Brain pericyte (primary cell): ENCODE measurements at regions not wholly inside any gene's neighbourhood (a gene's known extent, or its start where the extent isn't known, plus 50 kb on each side); places are given as distances from the start of the nearest gene placed in this dataset.
"Not testable (repeated sequence)": the region's sequence is repeated elsewhere in the genome, so short reads cannot be mapped to it uniquely, and the experiment has no call there.

Source experiments
- DNase-seq: peaks from one replicate; pipeline ENCODE4 v3.0.0-alpha.2; 2012; ENCODE audit warnings: low read depth, low spot score

GRCh38 chr6:140777780-140778179, 1354.9 kb upstream of the GJE1 start:
- no peak for DNase-seq

GRCh38 chr6:140775061-140775460, 1357.7 kb upstream of the GJE1 start:
- DNase-seq: no peak

GRCh38 chr6:140774080-140774505, 1358.6 kb upstream of the GJE1 start:
- DNase-seq: peak; percentile 27

GRCh38 chr6:140773276-140773675, 1359.4 kb upstream of the GJE1 start:
- DNase-seq: no peak

- DNase-seq: no peak
Measured at GRCh38 chr6:140772576-140772975, 1360.1 kb upstream of the GJE1 start.

- no peak for DNase-seq
Measured at GRCh38 chr6:140768133-140768532, 1364.6 kb upstream of the GJE1 start.

DNA sequence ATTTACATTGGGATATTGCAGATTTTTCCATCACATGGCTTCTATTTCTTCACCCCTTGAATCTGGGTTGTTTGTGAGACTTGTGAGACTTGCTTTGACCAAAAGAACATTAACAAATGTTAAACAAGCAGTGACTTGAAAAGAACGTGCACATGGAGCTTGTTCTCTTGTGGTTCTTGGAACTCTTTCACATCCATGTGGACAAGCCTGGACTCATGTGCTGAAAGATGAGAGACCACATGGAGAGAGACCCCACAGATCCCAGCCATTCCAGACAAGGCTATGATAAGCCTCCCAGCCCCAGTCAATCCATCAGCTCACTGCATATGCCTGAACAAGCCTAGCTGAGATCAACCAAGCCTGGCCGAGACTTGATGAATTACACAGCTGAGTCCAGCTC, 1365.7 kb upstream of the GJE1 start:
- DNase-seq: no peak

GRCh38 chr6:140758169-140758877, 1374.4 kb upstream of the GJE1 start:
- no peak for DNase-seq

GRCh38 chr6:140752234-140752633, 1377.8 kb upstream of the CITED2 start:
- DNase-seq: no peak

GRCh38 chr6:140747114-140747513, 1372.7 kb upstream of the CITED2 start:
- DNase-seq: no peak

- no peak for DNase-seq
Measured at GRCh38 chr6:140744659-140745320, 1370.3 kb upstream of the CITED2 start.

GRCh38 chr6:140736231-140736630, 1361.8 kb upstream of the CITED2 start:
- peak; percentile 65 for DNase-seq

GRCh38 chr6:140732991-140733390, 1358.5 kb upstream of the CITED2 start:
- no peak for DNase-seq

DNA sequence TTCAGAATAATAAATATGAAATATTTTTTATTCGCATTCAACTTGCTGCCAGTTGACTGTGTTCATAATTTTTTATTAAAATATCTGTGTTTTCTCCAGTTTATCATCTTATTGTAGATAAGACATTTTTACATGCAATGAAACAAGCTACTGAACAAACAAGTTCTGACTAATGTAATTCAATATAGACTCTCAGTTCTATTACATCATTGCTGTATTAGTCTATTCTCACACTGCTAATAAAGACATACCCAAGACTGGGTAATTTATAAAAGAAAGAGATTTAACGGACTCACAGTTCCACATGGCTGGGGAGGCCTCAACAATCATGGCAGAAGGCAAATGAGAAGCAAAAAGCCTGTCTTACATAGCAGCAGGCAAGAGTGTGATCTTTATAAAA, 1357.7 kb upstream of the CITED2 start:
- no peak for DNase-seq

DNA sequence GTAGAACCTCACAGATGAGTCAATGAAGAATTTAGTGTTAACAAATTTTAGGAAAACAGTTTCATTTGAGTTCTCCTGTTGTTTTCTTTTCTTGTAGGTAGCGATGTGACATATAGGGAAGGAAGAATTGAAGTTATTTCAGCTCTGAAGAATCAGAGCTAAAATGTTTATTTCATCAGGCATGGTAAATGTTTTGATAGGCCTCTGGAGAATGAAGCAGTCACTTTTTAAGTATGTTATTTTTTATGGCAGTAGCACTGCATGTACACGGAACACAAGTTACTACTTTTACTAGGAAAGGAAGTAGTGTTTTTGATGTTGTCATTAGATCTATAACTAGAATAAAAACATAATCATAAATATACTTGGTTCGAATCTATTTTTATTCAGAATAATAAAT, 1357.3 kb upstream of the CITED2 start:
- no peak for DNase-seq

GRCh38 chr6:140729521-140729920, 1355.1 kb upstream of the CITED2 start:
- no peak for DNase-seq

- no peak for DNase-seq
Measured at GRCh38 chr6:140718021-140718420, 1343.6 kb upstream of the CITED2 start.

GRCh38 chr6:140713495-140713894, 1339.0 kb upstream of the CITED2 start:
- no peak for DNase-seq

GRCh38 chr6:140711019-140711613, 1336.7 kb upstream of the CITED2 start:
- DNase-seq: no peak

DNA sequence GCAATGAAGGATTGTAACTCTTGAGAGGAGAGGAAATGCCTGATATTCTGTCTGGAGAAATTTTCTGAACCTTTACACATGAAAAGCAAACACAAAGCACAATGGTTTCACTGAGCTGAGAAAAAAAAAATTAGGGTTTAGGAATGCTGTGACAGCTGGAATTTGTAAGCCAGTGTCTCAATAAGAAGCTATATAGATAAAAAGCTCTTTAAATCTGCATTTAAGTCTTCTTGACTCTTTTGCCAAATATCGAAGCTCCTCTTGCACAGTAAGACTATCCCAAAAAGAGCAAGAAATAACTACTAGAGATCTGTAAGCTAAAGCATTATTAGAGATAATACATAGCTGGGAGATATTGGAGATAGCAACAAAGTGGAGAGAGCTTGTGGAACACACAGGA, 1334.0 kb upstream of the CITED2 start:
- no peak for DNase-seq

- DNase-seq: not testable (repeated sequence)
Measured at GRCh38 chr6:140704008-140704407, 1329.6 kb upstream of the CITED2 start.

GRCh38 chr6:140697585-140697984, 1323.1 kb upstream of the CITED2 start:
- DNase-seq: no peak
